ENCODE measurements at regions not wholly inside any gene's neighbourhood (a gene's known extent, or its start where the extent isn't known, plus 50 kb on each side); places are given as distances from the start of the nearest gene placed in this dataset.

- Histone ChIP-seq H3K4me3 (ENCODE audit: low read depth, low read length) (no peak overlapping the region), H3K36me3 (no peaks in the 10 kb centered on the region), H3K27me3 (ENCODE audit: insufficient read depth, low read depth, severe bottlenecking) (no peaks in the 10 kb centered on the region), H3K27ac (no peak overlapping the region), H3K9me3 (ENCODE audit: severe bottlenecking) (no peaks in the 10 kb centered on the region)
- TF ChIP-seq CTCF (IDR thresholded peaks at IDR 0.05; ENCODE audit: low read depth, low read length), result no peak
- no peak for DNase-seq
Observed at GRCh38 chr11:112589155-112589554, 328.5 kb upstream of the PLET1 start.

- Histone ChIP-seq H3K27ac (no peak overlapping the region), H3K9me3 (ENCODE audit: severe bottlenecking) (no peaks in the 10 kb centered on the region), H3K27me3 (ENCODE audit: insufficient read depth, low read depth, severe bottlenecking) (no peaks in the 10 kb centered on the region), H3K36me3 (no peaks in the 10 kb centered on the region), H3K4me3 (ENCODE audit: low read depth, low read length) (no peak overlapping the region)
- no peak for TF ChIP-seq CTCF (IDR thresholded peaks at IDR 0.05; ENCODE audit: low read depth, low read length)
- DNase-seq, result no peak
Observed at GRCh38 chr11:112590764-112591163, 330.1 kb upstream of the PLET1 start.

- Histone ChIP-seq H3K4me3 (ENCODE audit: low read depth, low read length) (no peak overlapping the region), H3K27ac (no peak overlapping the region), H3K9me3 (ENCODE audit: severe bottlenecking) (no peaks in the 10 kb centered on the region), H3K36me3 (no peaks in the 10 kb centered on the region), H3K27me3 (ENCODE audit: insufficient read depth, low read depth, severe bottlenecking) (no peaks in the 10 kb centered on the region)
- TF ChIP-seq CTCF (IDR thresholded peaks at IDR 0.05; ENCODE audit: low read depth, low read length), result no peak
- no peak for DNase-seq
Observed at GRCh38 chr11:112593440-112593839, 332.8 kb upstream of the PLET1 start.

GRCh38 chr11:112596324-112596723, 335.7 kb upstream of the PLET1 start:
- no peak for TF ChIP-seq CTCF (IDR thresholded peaks at IDR 0.05; ENCODE audit: low read depth, low read length)
- Histone ChIP-seq H3K36me3 (no peaks in the 10 kb centered on the region), H3K27me3 (ENCODE audit: insufficient read depth, low read depth, severe bottlenecking) (no peaks in the 10 kb centered on the region), H3K27ac (no peak overlapping the region), H3K9me3 (ENCODE audit: severe bottlenecking) (no peaks in the 10 kb centered on the region), H3K4me3 (ENCODE audit: low read depth, low read length) (no peak overlapping the region)
- DNase-seq, result no peak

- no peak for TF ChIP-seq CTCF (IDR thresholded peaks at IDR 0.05; ENCODE audit: low read depth, low read length)
- Histone ChIP-seq H3K36me3 (no peaks in the 10 kb centered on the region), H3K27ac (no peak overlapping the region), H3K4me3 (ENCODE audit: low read depth, low read length) (no peak overlapping the region), H3K27me3 (ENCODE audit: insufficient read depth, low read depth, severe bottlenecking) (no peaks in the 10 kb centered on the region), H3K9me3 (ENCODE audit: severe bottlenecking) (no peaks in the 10 kb centered on the region)
- DNase-seq, result no peak
Observed at GRCh38 chr11:112597286-112597790, 336.7 kb upstream of the PLET1 start.

- H3K27me3 ChIP-seq (ENCODE audit: insufficient read depth, low read depth, severe bottlenecking), result no peaks in the 10 kb centered on the region
- no peaks in the 10 kb centered on the region for H3K36me3 ChIP-seq
- TF ChIP-seq CTCF (IDR thresholded peaks at IDR 0.05; ENCODE audit: low read depth, low read length), result no peak
- no peak for DNase-seq
- H3K9me3 ChIP-seq (ENCODE audit: severe bottlenecking), result no peaks in the 10 kb centered on the region
- H3K27ac ChIP-seq, result no peak overlapping the region
- no peak overlapping the region for H3K4me3 ChIP-seq (ENCODE audit: low read depth, low read length)
Observed at GRCh38 chr11:112599265-112599664, 338.6 kb upstream of the PLET1 start.
